ENCODE measurements at regions not wholly inside any gene's neighbourhood (a gene's known extent, or its start where the extent isn't known, plus 50 kb on each side); places are given as distances from the start of the nearest gene placed in this dataset.
A peak's percentile ranks its signal among the peaks of the same experiment; 100 is the strongest.

- H3K4me1 ChIP-seq (ENCODE audit: insufficient read depth, low read length) = no peaks in the 10 kb centered on the region
- Mint-ChIP-seq H3K4me1 (ENCODE audit: low read depth) (no peaks in the 10 kb centered on the region), H3K9me3 (no peaks in the 10 kb centered on the region), H3K4me3 (no peak overlapping the region), H3K27ac (no peak overlapping the region), H3K36me3 (ENCODE audit: low read depth) (no peaks in the 10 kb centered on the region), H3K27me3 (peaks cover 35% of the 10 kb centered on the region)
- ATAC-seq (ENCODE audit: poor library complexity) (no peak), DNase-seq (no peak)
- no peaks in the 10 kb centered on the region for H3K36me3 ChIP-seq (ENCODE audit: insufficient read depth, low read length)
- ChIA-PET POLR2A (no interaction called here), CTCF (interaction anchor here (0.8 kb wide), 1 partner anchor 298 kb away, joined by 3 read pairs; no protein-coding TSS in a partner anchor)
- H3K27ac ChIP-seq (ENCODE audit: low read depth in 1 of 2, low read length in 2 of 2) = no peak overlapping the region
- no peak for TF ChIP-seq CTCF (IDR thresholded peaks at IDR 0.05)
- no peaks in the 10 kb centered on the region for H3K9me3 ChIP-seq (ENCODE audit: control insufficient read depth in 1 of 2, insufficient read depth in 1 of 2, low read length in 2 of 2)
- intact Hi-C loops (cut with DNase I, micrococcal nuclease) = no loop called here
- H3K27me3 ChIP-seq (ENCODE audit: control insufficient read depth in 1 of 2, insufficient read depth in 2 of 2, low read length in 2 of 2) = no peaks in the 10 kb centered on the region
- H3K4me3 ChIP-seq (ENCODE audit: low read length) = no peak overlapping the region
Measured at GRCh38 chr11:27187075-27187847, 146.6 kb downstream of the BBOX1 start.

GRCh38 chr11:27186580-27186979 is 146.0 kb downstream of the BBOX1 start:
- no peak for TF ChIP-seq CTCF (IDR thresholded peaks at IDR 0.05)
- H3K4me3 Mint-ChIP-seq = no peak overlapping the region
- ATAC-seq (ENCODE audit: poor library complexity) (no peak), DNase-seq (no peak)
- Histone ChIP-seq H3K4me3 (ENCODE audit: low read length) (no peak overlapping the region), H3K27me3 (ENCODE audit: control insufficient read depth in 1 of 2, insufficient read depth in 2 of 2, low read length in 2 of 2) (no peaks in the 10 kb centered on the region), H3K9me3 (ENCODE audit: control insufficient read depth in 1 of 2, insufficient read depth in 1 of 2, low read length in 2 of 2) (no peaks in the 10 kb centered on the region), H3K27ac (ENCODE audit: low read depth in 1 of 2, low read length in 2 of 2) (no peak overlapping the region), H3K4me1 (ENCODE audit: insufficient read depth, low read length) (no peaks in the 10 kb centered on the region), H3K36me3 (ENCODE audit: insufficient read depth, low read length) (no peaks in the 10 kb centered on the region)
- intact Hi-C loops (cut with DNase I, micrococcal nuclease) = no loop called here
- peaks cover 29% of the 10 kb centered on the region for H3K27me3 Mint-ChIP-seq
- ChIA-PET CTCF (interaction anchor here (0.8 kb wide), 1 partner anchor 299 kb away, joined by 3 read pairs; no protein-coding TSS in a partner anchor), POLR2A (no interaction called here)
- no peaks in the 10 kb centered on the region for H3K4me1 Mint-ChIP-seq (ENCODE audit: low read depth)
- no peaks in the 10 kb centered on the region for H3K9me3 Mint-ChIP-seq
- no peak overlapping the region for H3K27ac Mint-ChIP-seq
- no peaks in the 10 kb centered on the region for H3K36me3 Mint-ChIP-seq (ENCODE audit: low read depth)

GRCh38 chr11:27184458-27185312 is 144.1 kb downstream of the BBOX1 start:
- no peak overlapping the region for H3K27ac Mint-ChIP-seq
- Histone ChIP-seq H3K27ac (ENCODE audit: low read depth in 1 of 2, low read length in 2 of 2) (no peak overlapping the region), H3K4me1 (ENCODE audit: insufficient read depth, low read length) (no peaks in the 10 kb centered on the region), H3K4me3 (ENCODE audit: low read length) (no peak overlapping the region), H3K9me3 (ENCODE audit: control insufficient read depth in 1 of 2, insufficient read depth in 1 of 2, low read length in 2 of 2) (no peaks in the 10 kb centered on the region), H3K36me3 (ENCODE audit: insufficient read depth, low read length) (no peaks in the 10 kb centered on the region), H3K27me3 (ENCODE audit: control insufficient read depth in 1 of 2, insufficient read depth in 2 of 2, low read length in 2 of 2) (peaks cover 0 to 2% of the 10 kb centered on the region in 2 experiments)
- POLR2A ChIA-PET = interaction anchor here (1.0 kb wide), 1 partner anchor 301 kb away, joined by 5 read pairs; no protein-coding TSS in a partner anchor
- no peaks in the 10 kb centered on the region for H3K4me1 Mint-ChIP-seq (ENCODE audit: low read depth)
- peak; percentile 3 for TF ChIP-seq CTCF (IDR thresholded peaks at IDR 0.05)
- DNase-seq (no peak), ATAC-seq (ENCODE audit: poor library complexity) (no peak)
- no peaks in the 10 kb centered on the region for H3K9me3 Mint-ChIP-seq
- intact Hi-C loops (cut with DNase I, micrococcal nuclease) = loop anchor here (1.0 to 2.0 kb wide), 2 partner anchors 302 kb away; no protein-coding TSS in a partner anchor
- CTCF ChIA-PET = interaction anchor here (0.6 to 1.2 kb wide), 4 partner anchors 13 to 313 kb away, joined by 3 to 19 read pairs (median 4); no protein-coding TSS in a partner anchor
- no peak overlapping the region for H3K4me3 Mint-ChIP-seq
- peaks cover 20% of the 10 kb centered on the region for H3K27me3 Mint-ChIP-seq
- H3K36me3 Mint-ChIP-seq (ENCODE audit: low read depth) = no peaks in the 10 kb centered on the region
